Ishikawa (cell line): ENCODE measurements at regions not wholly inside any gene's neighbourhood (a gene's known extent, or its start where the extent isn't known, plus 50 kb on each side); places are given as distances from the start of the nearest gene placed in this dataset.

ENCODE experiments used
- CEBPB ChIP-seq: IDR thresholded peaks from 2 replicates; pipeline ENCODE4 v1.6.1; 2012
- CREB1 ChIP-seq: IDR thresholded peaks from 2 replicates; pipeline ENCODE4 v1.6.1; 2012; ENCODE audit warnings: low read depth
- EGR1 ChIP-seq: IDR thresholded peaks from 2 replicates; pipeline ENCODE4 v1.6.1; 2012
- EP300 ChIP-seq: IDR thresholded peaks from 2 replicates; pipeline ENCODE4 v1.6.1; 2012; ENCODE audit warnings: borderline replicate concordance
- FOXM1 ChIP-seq: IDR thresholded peaks from 2 replicates; pipeline ENCODE4 v1.6.1; 2012; ENCODE audit warnings: low read depth, borderline replicate concordance
- MAX ChIP-seq: IDR thresholded peaks from 2 replicates; pipeline ENCODE4 v1.6.1; 2012
- NFIC ChIP-seq: IDR thresholded peaks from 2 replicates; pipeline ENCODE4 v1.6.1; 2012
- RAD21 ChIP-seq: IDR thresholded peaks from 2 replicates; pipeline ENCODE4 v1.6.1; 2012; ENCODE audit warnings: low read depth
- REST ChIP-seq: IDR thresholded peaks from 2 replicates; pipeline ENCODE4 v1.6.1; 2012; ENCODE audit warnings: low read depth, mild to moderate bottlenecking
- TAF1 ChIP-seq: IDR thresholded peaks from 2 replicates; pipeline ENCODE4 v1.6.1; 2012; ENCODE audit warnings: low read depth, mild to moderate bottlenecking
- TCF12 ChIP-seq: IDR thresholded peaks from 2 replicates; pipeline ENCODE4 v1.6.1; 2012; ENCODE audit warnings: low read depth
- TEAD4 ChIP-seq: IDR thresholded peaks from 2 replicates; pipeline ENCODE4 v1.6.1; 2012
- YY1 ChIP-seq: IDR thresholded peaks from 2 replicates; pipeline ENCODE4 v1.6.1; 2012; ENCODE audit warnings: low read depth
- ZBTB7A ChIP-seq: IDR thresholded peaks from 2 replicates; pipeline ENCODE4 v1.6.1; 2012; ENCODE audit warnings: low read depth
- TF ChIP-seq, protein P1 (sequence below): IDR thresholded peaks from 2 replicates; pipeline ENCODE4 v1.6.1; 2012

DNA sequence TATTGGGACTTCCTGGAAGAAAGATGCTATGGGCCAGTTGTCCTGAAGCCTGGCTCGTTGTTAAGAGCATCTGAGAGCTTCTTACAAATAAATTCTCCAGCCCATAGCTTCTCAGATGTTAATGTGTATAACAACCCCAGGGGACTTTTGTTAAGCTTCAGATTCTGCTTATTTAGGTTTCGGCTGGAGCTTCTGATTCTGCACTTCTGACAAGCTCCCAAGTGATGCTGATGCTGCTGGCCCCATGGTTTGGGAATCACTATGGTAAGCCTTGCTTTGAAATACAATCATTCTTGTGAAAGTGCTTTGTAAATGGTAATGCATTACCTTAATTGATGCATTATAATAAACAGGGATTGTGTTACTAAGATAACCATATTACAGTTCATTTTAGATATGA lies 281.8 kb upstream of the PLD5 start:
- no peak for TF ChIP-seq REST

DNA sequence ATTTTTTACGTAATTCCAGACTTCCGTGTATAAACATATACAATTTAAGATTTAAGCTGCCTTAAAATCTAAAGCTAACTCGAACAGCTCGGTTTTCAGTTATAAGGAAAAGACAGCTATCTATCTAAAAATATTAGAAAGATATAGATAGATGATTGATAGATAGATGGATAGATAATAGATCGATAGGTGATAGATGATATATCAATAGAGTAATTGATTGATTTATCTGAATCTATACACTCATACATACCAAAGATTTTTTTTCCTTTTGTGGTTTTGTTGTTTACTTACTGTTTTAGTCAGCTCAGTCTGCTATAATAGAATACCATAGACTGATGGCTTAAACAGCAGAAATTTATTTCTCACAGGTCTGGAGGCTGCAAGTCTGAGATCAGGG lies 278.5 kb upstream of the PLD5 start:
- TF ChIP-seq, protein P1, sequence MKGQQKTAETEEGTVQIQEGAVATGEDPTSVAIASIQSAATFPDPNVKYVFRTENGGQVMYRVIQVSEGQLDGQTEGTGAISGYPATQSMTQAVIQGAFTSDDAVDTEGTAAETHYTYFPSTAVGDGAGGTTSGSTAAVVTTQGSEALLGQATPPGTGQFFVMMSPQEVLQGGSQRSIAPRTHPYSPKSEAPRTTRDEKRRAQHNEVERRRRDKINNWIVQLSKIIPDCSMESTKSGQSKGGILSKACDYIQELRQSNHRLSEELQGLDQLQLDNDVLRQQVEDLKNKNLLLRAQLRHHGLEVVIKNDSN, result no peak
- no peak for TF ChIP-seq REST
- no peak for TF ChIP-seq TCF12
- no peak for TF ChIP-seq TAF1
- no peak for TF ChIP-seq FOXM1
- TF ChIP-seq ZBTB7A, result no peak
- TF ChIP-seq MAX, result no peak
- no peak for TF ChIP-seq YY1
- TF ChIP-seq TEAD4, result no peak
- TF ChIP-seq EP300, result no peak
- TF ChIP-seq CREB1, result no peak
- no peak for TF ChIP-seq CEBPB
- no peak for TF ChIP-seq EGR1
- TF ChIP-seq NFIC, result no peak

DNA sequence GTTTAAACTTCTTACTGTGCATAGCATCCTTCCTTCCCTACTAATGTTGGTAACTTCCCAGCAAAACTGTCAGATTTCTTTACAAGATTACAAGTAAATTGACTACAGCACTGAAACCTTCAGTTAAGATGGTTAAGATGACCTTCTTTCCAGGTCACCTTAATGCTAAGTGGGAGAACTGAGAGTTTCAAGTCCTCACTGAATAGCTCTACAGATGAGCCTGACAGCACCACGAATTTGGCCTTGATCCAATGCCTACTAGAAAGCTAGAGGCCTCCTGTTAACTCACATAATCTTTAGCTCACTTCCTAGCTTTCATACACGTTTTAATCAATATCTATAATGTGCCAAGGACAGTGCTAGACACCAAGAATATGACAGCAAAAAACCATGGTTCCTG lies 276.0 kb upstream of the PLD5 start:
- TF ChIP-seq YY1 (no peak), TEAD4 (no peak), EP300 (no peak), REST (no peak), CEBPB (no peak), RAD21 (no peak), FOXM1 (no peak), TAF1 (no peak), ZBTB7A (no peak), EGR1 (no peak), CREB1 (no peak)
- TF ChIP-seq, protein P1, result no peak

- TF ChIP-seq YY1, result no peak
- TF ChIP-seq MAX, result no peak
- no peak for TF ChIP-seq RAD21
- TF ChIP-seq FOXM1, result no peak
- no peak for TF ChIP-seq TCF12
- TF ChIP-seq CREB1, result no peak
- no peak for TF ChIP-seq REST
- no peak for TF ChIP-seq NFIC
- no peak for TF ChIP-seq CEBPB
- TF ChIP-seq, protein P1, result no peak
- TF ChIP-seq EGR1, result no peak
- TF ChIP-seq EP300, result no peak
- TF ChIP-seq TEAD4, result no peak
- no peak for TF ChIP-seq ZBTB7A
- TF ChIP-seq TAF1, result no peak
These were observed 273.4 kb upstream of the PLD5 start for GRCh38 chr1:242797856-242798255.
